Right lobe of liver (tissue), 4 donors: ENCODE measurements at regions not wholly inside any gene's neighbourhood (a gene's known extent, or its start where the extent isn't known, plus 50 kb on each side); places are given as distances from the start of the nearest gene placed in this dataset.

ENCODE experiments used
- CTCF ChIP-seq, 4 donors: fragments of 200-600 bp in 3 of 4; fragments of 450-650 bp in 1 of 4; IDR thresholded peaks; one replicate each; pipeline versions ENCODE4 v1.5.1 to v1.8.0; 2016 to 2022; ENCODE audit warnings: antibody characterized with exemption in 4 of 4, mild to moderate bottlenecking in 2 of 4
- POLR2A ChIP-seq: fragments of 450-650 bp; IDR thresholded peaks from one replicate; pipeline ENCODE4 v1.6.1; 2017; ENCODE audit warnings: antibody characterized with exemption, mild to moderate bottlenecking
- donor health status: DM: no; HTN: no; CAD: no.
- donor health status: DM: no; HTN: no; CAD: no.
- donor health status: DM: no; HTN: yes; CAD: no.

GRCh38 chr11:69947059-69947792, 128.0 kb upstream of the FGF3 start:
- TF ChIP-seq CTCF (IDR thresholded peaks at IDR 0.05) (no peak), POLR2A (no peak)
